22Rv1 (cell line): ENCODE measurements at regions not wholly inside any gene's neighbourhood (a gene's known extent, or its start where the extent isn't known, plus 50 kb on each side); places are given as distances from the start of the nearest gene placed in this dataset.

Experiments
- CTCF ChIP-seq: fragments of 450-650 bp; IDR thresholded peaks from 2 replicates; pipeline ENCODE4 v1.5.1; 2017; ENCODE audit warnings: mild to moderate bottlenecking
- ZFX ChIP-seq: fragments of 450-650 bp; IDR thresholded peaks from 2 replicates; pipeline ENCODE4 v1.6.1; 2017; ENCODE audit warnings: antibody characterized with exemption, borderline replicate concordance

- no peak for TF ChIP-seq CTCF
- no peak for TF ChIP-seq ZFX
These were observed 237.3 kb downstream of the PDCD6IP start for GRCh38 chr3:34035775-34036174.
